ENCODE measurements at regions not wholly inside any gene's neighbourhood (a gene's known extent, or its start where the extent isn't known, plus 50 kb on each side); places are given as distances from the start of the nearest gene placed in this dataset.

GRCh38 chr9:106683454-106683853 lies 179.5 kb upstream of the ZNF462 start:
- Histone ChIP-seq H3K36me3 (ENCODE audit: control insufficient read depth in 4 of 4, insufficient read depth in 4 of 4, low read length in 4 of 4) (no peaks in the 10 kb centered on the region), H3K27ac (ENCODE audit: low read depth in 1 of 2, low read length in 1 of 2) (no peak overlapping the region), H3K4me3 (no peak overlapping the region), H3K4me1 (ENCODE audit: control insufficient read depth in 5 of 5, insufficient read depth in 5 of 5, low read length in 5 of 5) (peaks cover 0 to 9% (median 0%) of the 10 kb centered on the region in 5 donors), H3K27me3 (ENCODE audit: control insufficient read depth in 3 of 3, insufficient read depth in 3 of 3, low read length in 2 of 3) (no peaks in the 10 kb centered on the region), H3K9me3 (ENCODE audit: control insufficient read depth in 4 of 4, insufficient read depth in 3 of 4, low read length in 3 of 4) (no peaks in the 10 kb centered on the region), H3K9ac (ENCODE audit: insufficient read depth in 1 of 2, low read length in 2 of 2) (no peak overlapping the region)
- DNase-seq, result no peak
- no peak for TF ChIP-seq CTCF (IDR thresholded peaks at IDR 0.05; ENCODE audit: control extremely low read depth, extremely low read depth)
- no peak for ATAC-seq (ENCODE audit: insufficient read depth, low FRiP score)

GRCh38 chr9:106684940-106685695 lies 177.8 kb upstream of the ZNF462 start:
- Histone ChIP-seq H3K27ac (ENCODE audit: low read depth in 1 of 2, low read length in 1 of 2) (no peak overlapping the region), H3K9me3 (ENCODE audit: control insufficient read depth in 4 of 4, insufficient read depth in 3 of 4, low read length in 3 of 4) (no peaks in the 10 kb centered on the region), H3K4me1 (ENCODE audit: control insufficient read depth in 5 of 5, insufficient read depth in 5 of 5, low read length in 5 of 5) (peaks cover 0 to 9% (median 0%) of the 10 kb centered on the region in 5 donors), H3K9ac (ENCODE audit: insufficient read depth in 1 of 2, low read length in 2 of 2) (no peak overlapping the region), H3K36me3 (ENCODE audit: control insufficient read depth in 4 of 4, insufficient read depth in 4 of 4, low read length in 4 of 4) (no peaks in the 10 kb centered on the region), H3K4me3 (no peak overlapping the region), H3K27me3 (ENCODE audit: control insufficient read depth in 3 of 3, insufficient read depth in 3 of 3, low read length in 2 of 3) (no peaks in the 10 kb centered on the region)
- TF ChIP-seq CTCF (IDR thresholded peaks at IDR 0.05; ENCODE audit: control extremely low read depth, extremely low read depth), result no peak
- ATAC-seq (ENCODE audit: insufficient read depth, low FRiP score), result no peak
- WGBS, 2 donors, result 69 to 79% methylated on average over 11 of the region's 11 CpGs
- no peak for DNase-seq

GRCh38 chr9:106689089-106689488 lies 173.9 kb upstream of the ZNF462 start:
- 74 to 93% methylated on average over 3 of the region's 3 CpGs for WGBS, 2 donors
- H3K4me3 ChIP-seq, result no peak overlapping the region
- no peaks in the 10 kb centered on the region for H3K9me3 ChIP-seq (ENCODE audit: control insufficient read depth in 4 of 4, insufficient read depth in 3 of 4, low read length in 3 of 4)
- no peak for TF ChIP-seq CTCF (IDR thresholded peaks at IDR 0.05; ENCODE audit: control extremely low read depth, extremely low read depth)
- no peak overlapping the region for H3K27ac ChIP-seq (ENCODE audit: low read depth in 1 of 2, low read length in 1 of 2)
- H3K4me1 ChIP-seq (ENCODE audit: control insufficient read depth in 5 of 5, insufficient read depth in 5 of 5, low read length in 5 of 5), result no peaks in the 10 kb centered on the region
- no peaks in the 10 kb centered on the region for H3K27me3 ChIP-seq (ENCODE audit: control insufficient read depth in 3 of 3, insufficient read depth in 3 of 3, low read length in 2 of 3)
- H3K36me3 ChIP-seq (ENCODE audit: control insufficient read depth in 4 of 4, insufficient read depth in 4 of 4, low read length in 4 of 4), result no peaks in the 10 kb centered on the region
- ATAC-seq (ENCODE audit: insufficient read depth, low FRiP score) (no peak), DNase-seq (no peak)
- no peak overlapping the region for H3K9ac ChIP-seq (ENCODE audit: insufficient read depth in 1 of 2, low read length in 2 of 2)

GRCh38 chr9:106691627-106692026 lies 171.3 kb upstream of the ZNF462 start:
- H3K4me3 ChIP-seq, result no peak overlapping the region
- peaks cover 0 to 4% (median 0%) of the 10 kb centered on the region in 5 donors for H3K4me1 ChIP-seq (ENCODE audit: control insufficient read depth in 5 of 5, insufficient read depth in 5 of 5, low read length in 5 of 5)
- H3K36me3 ChIP-seq (ENCODE audit: control insufficient read depth in 4 of 4, insufficient read depth in 4 of 4, low read length in 4 of 4), result no peaks in the 10 kb centered on the region
- DNase-seq, result no peak
- no peak overlapping the region for H3K9ac ChIP-seq (ENCODE audit: insufficient read depth in 1 of 2, low read length in 2 of 2)
- peaks cover 0 to 2% (median 0%) of the 10 kb centered on the region in 4 donors for H3K9me3 ChIP-seq (ENCODE audit: control insufficient read depth in 4 of 4, insufficient read depth in 3 of 4, low read length in 3 of 4)
- 68 to 82% methylated on average over 6 of the region's 6 CpGs for WGBS, 2 donors
- ATAC-seq (ENCODE audit: insufficient read depth, low FRiP score), result no peak
- no peaks in the 10 kb centered on the region for H3K27me3 ChIP-seq (ENCODE audit: control insufficient read depth in 3 of 3, insufficient read depth in 3 of 3, low read length in 2 of 3)
- H3K27ac ChIP-seq (ENCODE audit: low read depth in 1 of 2, low read length in 1 of 2), result no peak overlapping the region
- TF ChIP-seq CTCF (IDR thresholded peaks at IDR 0.05; ENCODE audit: control extremely low read depth, extremely low read depth), result no peak
